ENCODE measurements at regions not wholly inside any gene's neighbourhood (a gene's known extent, or its start where the extent isn't known, plus 50 kb on each side); places are given as distances from the start of the nearest gene placed in this dataset.

DNA sequence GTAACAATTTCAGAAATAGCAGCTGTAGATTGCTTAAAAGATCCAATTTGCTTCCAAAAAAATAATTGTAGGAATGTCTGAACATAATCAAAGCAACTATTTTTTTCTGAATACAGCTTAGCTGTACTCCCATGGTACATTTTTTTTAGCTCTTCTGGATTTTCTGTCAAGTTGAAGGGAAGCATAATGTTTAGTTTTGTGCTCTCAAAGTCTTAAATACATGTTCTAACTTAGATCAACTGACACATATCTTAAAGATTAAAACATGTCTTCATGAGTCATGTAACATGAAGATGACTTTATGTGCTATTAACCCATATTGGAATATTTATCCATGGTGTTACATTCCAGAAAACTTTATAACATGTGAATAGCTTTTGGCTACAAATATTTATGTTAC lies 255.7 kb downstream of the BTG1 start:
- Mint-ChIP-seq H3K36me3 (ENCODE audit: low read depth) (no peaks in the 10 kb centered on the region), H3K27me3 (no peaks in the 10 kb centered on the region), H3K9me3 (no peaks in the 10 kb centered on the region), H3K4me1 (ENCODE audit: low read depth) (peaks cover 9% of the 10 kb centered on the region), H3K27ac (no peak overlapping the region), H3K4me3 (no peak overlapping the region)
- ATAC-seq = no peak
- ChIA-PET CTCF (interaction anchor here (1.1 to 1.2 kb wide), 2 partner anchors 11 to 81 kb away, joined by 3 read pairs; no protein-coding TSS in a partner anchor), POLR2A (no interaction called here)
- TF ChIP-seq, protein P1, sequence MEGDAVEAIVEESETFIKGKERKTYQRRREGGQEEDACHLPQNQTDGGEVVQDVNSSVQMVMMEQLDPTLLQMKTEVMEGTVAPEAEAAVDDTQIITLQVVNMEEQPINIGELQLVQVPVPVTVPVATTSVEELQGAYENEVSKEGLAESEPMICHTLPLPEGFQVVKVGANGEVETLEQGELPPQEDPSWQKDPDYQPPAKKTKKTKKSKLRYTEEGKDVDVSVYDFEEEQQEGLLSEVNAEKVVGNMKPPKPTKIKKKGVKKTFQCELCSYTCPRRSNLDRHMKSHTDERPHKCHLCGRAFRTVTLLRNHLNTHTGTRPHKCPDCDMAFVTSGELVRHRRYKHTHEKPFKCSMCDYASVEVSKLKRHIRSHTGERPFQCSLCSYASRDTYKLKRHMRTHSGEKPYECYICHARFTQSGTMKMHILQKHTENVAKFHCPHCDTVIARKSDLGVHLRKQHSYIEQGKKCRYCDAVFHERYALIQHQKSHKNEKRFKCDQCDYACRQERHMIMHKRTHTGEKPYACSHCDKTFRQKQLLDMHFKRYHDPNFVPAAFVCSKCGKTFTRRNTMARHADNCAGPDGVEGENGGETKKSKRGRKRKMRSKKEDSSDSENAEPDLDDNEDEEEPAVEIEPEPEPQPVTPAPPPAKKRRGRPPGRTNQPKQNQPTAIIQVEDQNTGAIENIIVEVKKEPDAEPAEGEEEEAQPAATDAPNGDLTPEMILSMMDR (IDR thresholded peaks at IDR 0.05) = no peak
- no peak for DNase-seq
- intact Hi-C loops (cut with micrococcal nuclease) = no loop called here

DNA sequence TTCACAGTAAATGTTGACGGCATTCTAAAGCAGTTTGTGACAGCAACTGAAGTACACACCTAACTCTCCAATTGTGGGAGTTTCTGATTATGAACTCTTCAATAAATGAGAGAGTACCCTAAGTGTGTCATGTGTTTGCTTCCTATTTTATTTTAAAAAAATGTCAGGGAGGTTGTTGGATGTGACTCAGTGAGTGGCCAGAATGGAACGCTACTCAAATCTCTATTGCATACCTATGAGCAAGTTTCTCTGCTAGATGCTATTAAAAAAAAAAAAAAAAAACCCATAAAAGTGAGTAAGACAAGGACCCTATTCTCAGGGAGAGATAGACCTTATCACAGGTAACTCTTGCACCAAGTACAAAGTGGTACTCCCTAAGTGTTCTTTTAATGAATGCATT lies 256.6 kb downstream of the BTG1 start:
- ChIA-PET CTCF (no interaction called here), POLR2A (no interaction called here)
- intact Hi-C loops (cut with micrococcal nuclease) = no loop called here
- ATAC-seq (no peak), DNase-seq (no peak)
- no peaks in the 10 kb centered on the region for H3K9me3 Mint-ChIP-seq
- no peaks in the 10 kb centered on the region for H3K36me3 Mint-ChIP-seq (ENCODE audit: low read depth)
- TF ChIP-seq, protein P1 (IDR thresholded peaks at IDR 0.05) = no peak
- H3K4me1 Mint-ChIP-seq (ENCODE audit: low read depth) = peaks cover 12% of the 10 kb centered on the region
- H3K27me3 Mint-ChIP-seq = no peaks in the 10 kb centered on the region
- H3K27ac Mint-ChIP-seq = no peak overlapping the region
- H3K4me3 Mint-ChIP-seq = no peak overlapping the region

DNA sequence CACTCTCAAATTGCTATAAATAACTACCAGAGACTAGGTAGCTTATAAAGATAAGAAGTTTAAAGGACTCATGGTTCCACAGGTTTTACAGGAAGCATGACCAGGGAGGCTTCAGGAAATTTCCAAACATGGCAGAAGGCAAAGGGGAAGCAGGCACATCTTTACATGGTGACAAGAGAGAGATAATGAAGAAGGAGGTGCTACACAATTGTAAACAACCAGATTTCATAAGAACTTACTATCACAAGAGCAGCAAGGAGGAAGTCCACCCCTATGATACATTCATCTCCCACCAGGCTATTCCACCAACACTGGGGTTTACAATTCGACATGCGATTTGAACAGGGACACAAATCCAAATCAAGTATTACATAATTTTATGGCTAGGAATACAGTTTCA lies 257.7 kb downstream of the BTG1 start:
- no peak overlapping the region for H3K4me3 Mint-ChIP-seq
- no peaks in the 10 kb centered on the region for H3K27me3 Mint-ChIP-seq
- H3K4me1 Mint-ChIP-seq (ENCODE audit: low read depth) = peaks cover 10% of the 10 kb centered on the region
- DNase-seq = no peak
- no peak for ATAC-seq
- POLR2A ChIA-PET = no interaction called here
- CTCF ChIA-PET = interaction anchor here (0.8 to 1.1 kb wide), 3 partner anchors 9 to 506 kb away, joined by 3 to 4 read pairs (median 3); no protein-coding TSS in a partner anchor
- no peaks in the 10 kb centered on the region for H3K9me3 Mint-ChIP-seq
- intact Hi-C loops (cut with micrococcal nuclease) = no loop called here
- TF ChIP-seq, protein P1 (IDR thresholded peaks at IDR 0.05) = no peak
- no peaks in the 10 kb centered on the region for H3K36me3 Mint-ChIP-seq (ENCODE audit: low read depth)
- no peak overlapping the region for H3K27ac Mint-ChIP-seq

DNA sequence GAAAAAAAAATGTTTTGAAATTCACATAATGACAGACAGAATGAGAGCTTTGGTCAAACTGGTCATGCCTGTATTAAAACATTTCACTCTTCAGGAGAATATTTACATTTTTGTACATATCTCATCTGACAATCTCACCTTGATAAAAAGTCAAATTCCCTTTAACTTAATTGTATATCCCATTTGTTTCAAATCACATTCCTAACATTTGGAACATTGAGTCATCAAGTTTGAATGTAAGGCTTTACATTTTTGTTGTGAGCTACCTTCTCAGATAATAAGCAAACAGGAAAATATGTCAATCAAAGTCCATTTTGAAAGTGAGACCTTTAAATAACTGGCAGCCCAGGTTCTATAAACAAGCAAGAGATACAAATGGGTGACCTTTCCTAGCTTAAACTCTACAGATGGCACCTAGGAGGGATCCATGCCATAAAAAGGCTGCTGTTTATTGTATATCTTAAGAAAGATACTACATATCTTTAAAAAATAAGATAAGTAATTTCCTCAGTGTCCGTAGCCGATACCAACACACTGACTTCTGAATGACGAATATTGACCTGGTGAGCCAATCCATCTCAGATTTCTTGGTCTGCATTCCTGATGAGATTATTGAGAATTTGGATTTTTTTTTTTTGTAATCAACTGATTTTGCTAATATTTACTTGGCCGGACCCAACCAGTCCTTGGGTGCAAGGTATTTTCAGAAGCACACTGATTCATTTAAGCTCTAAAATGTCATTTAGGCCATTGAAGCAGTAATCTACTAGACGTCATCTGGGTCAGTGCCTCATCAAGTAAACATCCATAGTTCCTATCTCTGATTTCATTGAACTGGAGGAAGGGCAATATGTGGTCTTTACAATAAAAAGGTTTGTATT lies 259.6 kb downstream of the BTG1 start:
- Mint-ChIP-seq H3K36me3 (ENCODE audit: low read depth) (no peaks in the 10 kb centered on the region), H3K27ac (no peak overlapping the region), H3K9me3 (no peaks in the 10 kb centered on the region), H3K4me3 (no peak overlapping the region), H3K27me3 (no peaks in the 10 kb centered on the region), H3K4me1 (ENCODE audit: low read depth) (peaks cover 8% of the 10 kb centered on the region)
- TF ChIP-seq, protein P1 (IDR thresholded peaks at IDR 0.05) = no peak
- intact Hi-C loops (cut with micrococcal nuclease) = no loop called here
- ChIA-PET CTCF (interaction anchor here (0.6 to 1.0 kb wide), 2 partner anchors 9 to 504 kb away, joined by 3 read pairs; no protein-coding TSS in a partner anchor), POLR2A (no interaction called here)
- no peak for ATAC-seq
- no peak for DNase-seq

DNA sequence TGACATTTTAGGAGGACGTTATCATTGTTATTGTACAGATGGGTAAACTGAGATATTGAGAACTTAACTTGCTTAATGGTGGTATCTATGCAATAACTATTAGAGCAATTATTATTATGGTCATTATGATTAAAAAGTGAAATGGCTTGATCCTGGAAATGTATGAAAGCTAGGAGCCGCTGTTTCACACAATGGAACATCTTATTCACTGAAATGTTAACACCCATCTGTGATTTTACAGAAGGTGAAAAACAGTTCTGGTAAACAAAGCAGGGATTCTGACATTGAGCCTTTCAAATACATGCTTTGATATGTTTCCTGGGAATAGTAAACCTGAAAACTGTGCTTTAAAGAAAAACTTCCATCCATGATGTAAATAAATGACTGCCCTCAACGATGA lies 261.4 kb downstream of the BTG1 start:
- CTCF ChIA-PET = interaction anchor here (1.3 kb wide), 1 partner anchor 73 kb away, joined by 5 read pairs; no protein-coding TSS in a partner anchor
- H3K4me3 Mint-ChIP-seq = no peak overlapping the region
- peaks cover 3% of the 10 kb centered on the region for H3K36me3 Mint-ChIP-seq (ENCODE audit: low read depth)

More for the DNA sequence above, 261.4 kb downstream of the BTG1 start:
- ATAC-seq (no peak), DNase-seq (no peak)
- TF ChIP-seq, protein P1 (IDR thresholded peaks at IDR 0.05) = no peak
- POLR2A ChIA-PET = interaction anchor here (0.5 kb wide), 1 partner anchor 16 kb away, joined by 3 read pairs; no protein-coding TSS in a partner anchor
- intact Hi-C loops (cut with micrococcal nuclease) = no loop called here
- no peaks in the 10 kb centered on the region for H3K27me3 Mint-ChIP-seq
- peaks cover 22% of the 10 kb centered on the region for H3K4me1 Mint-ChIP-seq (ENCODE audit: low read depth)
- no peak overlapping the region for H3K27ac Mint-ChIP-seq
- no peaks in the 10 kb centered on the region for H3K9me3 Mint-ChIP-seq

Measured in activated CD8-positive, alpha-beta T cell treated with anti-CD3 and anti-CD28 coated beads for 36 hours (primary cell).